Psoas muscle (tissue), 7 donors: ENCODE measurements at regions not wholly inside any gene's neighbourhood (a gene's known extent, or its start where the extent isn't known, plus 50 kb on each side); places are given as distances from the start of the nearest gene placed in this dataset.

Source experiments
- ATAC-seq, 4 donors: fragments of 200-7000 bp; cut with Tn5 transposase; one replicate each; pipeline ENCODE4 v1.9.1; 2020; ENCODE audit warnings: moderate library complexity in 3 of 4, mild to moderate bottlenecking in 2 of 4
- DNase-seq, 2 donors: peaks; one replicate each; pipeline ENCODE4 v3.0.0-alpha.2; 2020
- H3K27ac ChIP-seq: fragments of 200-600 bp; one replicate; pipeline ENCODE4 v1.8.0; 2022
- H3K27me3 ChIP-seq, 3 donors: fragments of 200-600 bp in 1 of 3; one replicate each; pipeline versions ENCODE4 v1.6.1 to v1.8.0; 2013 to 2022; ENCODE audit warnings: low read length in 2 of 3, mild to moderate bottlenecking in 2 of 3, moderate library complexity in 1 of 3; ENCODE audit not compliant: insufficient read depth in 3 of 3
- H3K36me3 ChIP-seq, 2 donors: fragments of 200-600 bp in 1 of 2; one replicate each; pipeline versions ENCODE4 v1.6.1 to v1.8.0; 2013 to 2022; ENCODE audit warnings: low read depth in 1 of 2, mild to moderate bottlenecking in 1 of 2, moderate library complexity in 1 of 2; ENCODE audit not compliant: insufficient read depth in 1 of 2
- H3K4me1 ChIP-seq: fragments of 200-600 bp; one replicate; pipeline ENCODE4 v1.8.0; 2022
- H3K4me3 ChIP-seq: fragments of 200-600 bp; one replicate; pipeline ENCODE4 v1.8.0; 2022; ENCODE audit warnings: mild to moderate bottlenecking
- H3K9me3 ChIP-seq: fragments of 200-600 bp; one replicate; pipeline ENCODE4 v1.8.0; 2022
- WGBS, 3 donors: extraction: QIAGEN DNeasy Blood & Tissue Kit; methylation state at CpG; one replicate each; pipeline versions ENCODE4 v1.1.6 to v1.1.7; 2013; 5-methylcytosine and 5-hydroxymethylcytosine counted together
- intact Hi-C, 2 donors: fragments of 100-400 bp; cut with DNase I; formaldehyde crosslinking; loops; one replicate each; pipeline versions ENCODE4 v1.11.0 to v1.14.2; 2022
- TF ChIP-seq, protein P1 (sequence below): fragments of 200-600 bp; IDR thresholded peaks from one replicate; pipeline ENCODE4 v1.8.0; 2022; ENCODE audit warnings: antibody characterized with exemption
- donor health status: healthy with polysubstance abuse.
- donor health status: DM: no; HTN: no; CAD: no; lungs with moderate emphysema.
- donor health status: Bipolar disorder and iron deficiency.
- donor health status: healthy.
- donor health status: DM: yes; HTN: yes; CAD: no.
- donor health status: DM: no; HTN: no; CAD: no.
- donor health status: DM: yes; HTN: yes; CAD: no.

DNA sequence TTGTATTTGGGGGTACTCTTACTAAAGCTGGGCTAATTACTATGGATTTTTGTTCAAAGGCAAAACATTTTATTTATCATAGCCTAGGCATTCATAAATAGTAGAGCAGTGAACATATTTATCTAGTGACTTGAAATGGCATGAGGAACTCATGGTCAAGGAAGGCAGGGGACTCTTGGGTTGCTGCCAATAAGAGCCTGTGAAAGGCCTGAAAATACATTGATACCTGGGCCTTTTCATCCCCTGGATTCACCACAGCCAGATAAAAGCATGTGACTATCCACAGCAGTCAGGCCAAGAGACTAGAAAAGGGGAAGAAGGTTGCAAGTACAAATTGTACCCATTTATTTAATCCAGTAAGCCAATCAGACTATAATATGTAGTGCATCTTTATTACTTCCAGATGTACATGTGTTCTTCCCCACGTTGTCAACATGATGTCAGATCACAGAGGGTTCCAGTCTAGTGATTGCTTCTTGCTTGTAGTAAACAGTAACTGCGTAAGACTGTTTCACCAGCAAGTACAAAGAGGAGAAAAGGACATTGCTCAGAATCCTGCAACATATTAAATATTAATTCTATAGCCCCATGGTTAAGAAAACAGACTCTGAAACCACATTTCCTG, 409.7 kb downstream of the NOVA1 start:
- no peak overlapping the region for H3K4me3 ChIP-seq
- TF ChIP-seq, protein P1, sequence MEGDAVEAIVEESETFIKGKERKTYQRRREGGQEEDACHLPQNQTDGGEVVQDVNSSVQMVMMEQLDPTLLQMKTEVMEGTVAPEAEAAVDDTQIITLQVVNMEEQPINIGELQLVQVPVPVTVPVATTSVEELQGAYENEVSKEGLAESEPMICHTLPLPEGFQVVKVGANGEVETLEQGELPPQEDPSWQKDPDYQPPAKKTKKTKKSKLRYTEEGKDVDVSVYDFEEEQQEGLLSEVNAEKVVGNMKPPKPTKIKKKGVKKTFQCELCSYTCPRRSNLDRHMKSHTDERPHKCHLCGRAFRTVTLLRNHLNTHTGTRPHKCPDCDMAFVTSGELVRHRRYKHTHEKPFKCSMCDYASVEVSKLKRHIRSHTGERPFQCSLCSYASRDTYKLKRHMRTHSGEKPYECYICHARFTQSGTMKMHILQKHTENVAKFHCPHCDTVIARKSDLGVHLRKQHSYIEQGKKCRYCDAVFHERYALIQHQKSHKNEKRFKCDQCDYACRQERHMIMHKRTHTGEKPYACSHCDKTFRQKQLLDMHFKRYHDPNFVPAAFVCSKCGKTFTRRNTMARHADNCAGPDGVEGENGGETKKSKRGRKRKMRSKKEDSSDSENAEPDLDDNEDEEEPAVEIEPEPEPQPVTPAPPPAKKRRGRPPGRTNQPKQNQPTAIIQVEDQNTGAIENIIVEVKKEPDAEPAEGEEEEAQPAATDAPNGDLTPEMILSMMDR: no peak
- no peak overlapping the region for H3K27ac ChIP-seq
- H3K36me3 ChIP-seq: no peaks in the 10 kb centered on the region
- no peaks in the 10 kb centered on the region for H3K9me3 ChIP-seq
- H3K4me1 ChIP-seq: no peaks in the 10 kb centered on the region
- H3K27me3 ChIP-seq: no peaks in the 10 kb centered on the region
- 51 to 67% (median 53%) methylated on average over 2 of the region's 2 CpGs for whole genome bisulfite sequencing, 3 donors
- intact Hi-C loops: no loop called here
- no peak for DNase-seq
- ATAC-seq: no peak

DNA sequence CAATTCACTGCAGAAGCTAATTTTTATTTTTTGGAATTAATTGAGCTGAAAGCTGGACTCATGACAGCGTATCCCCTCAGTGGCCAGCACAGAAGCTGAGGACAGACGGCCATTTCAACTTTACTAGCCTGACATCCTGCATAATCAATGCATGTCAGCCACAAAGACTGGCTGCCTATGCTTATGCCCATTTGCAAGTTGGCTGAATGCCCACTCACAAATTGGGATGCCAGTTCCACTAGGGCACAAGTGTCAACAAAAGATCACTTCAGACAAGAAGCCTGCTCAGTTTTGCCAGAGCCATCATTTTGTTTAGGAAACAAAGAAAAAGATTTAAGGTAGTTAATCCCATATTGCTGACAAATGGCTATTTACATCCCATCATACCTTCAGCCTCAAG, 417.6 kb downstream of the NOVA1 start:
- ATAC-seq: no peak
- H3K9me3 ChIP-seq: no peaks in the 10 kb centered on the region
- no peaks in the 10 kb centered on the region for H3K4me1 ChIP-seq
- no peak overlapping the region for H3K27ac ChIP-seq
- TF ChIP-seq, protein P1: no peak
- H3K4me3 ChIP-seq: no peak overlapping the region
- H3K36me3 ChIP-seq: no peaks in the 10 kb centered on the region
- intact Hi-C loops: no loop called here
- DNase-seq: no peak
- WGBS, 3 donors: 51 to 63% (median 58%) methylated on average over 2 of the region's 2 CpGs
- H3K27me3 ChIP-seq: no peaks in the 10 kb centered on the region

DNA sequence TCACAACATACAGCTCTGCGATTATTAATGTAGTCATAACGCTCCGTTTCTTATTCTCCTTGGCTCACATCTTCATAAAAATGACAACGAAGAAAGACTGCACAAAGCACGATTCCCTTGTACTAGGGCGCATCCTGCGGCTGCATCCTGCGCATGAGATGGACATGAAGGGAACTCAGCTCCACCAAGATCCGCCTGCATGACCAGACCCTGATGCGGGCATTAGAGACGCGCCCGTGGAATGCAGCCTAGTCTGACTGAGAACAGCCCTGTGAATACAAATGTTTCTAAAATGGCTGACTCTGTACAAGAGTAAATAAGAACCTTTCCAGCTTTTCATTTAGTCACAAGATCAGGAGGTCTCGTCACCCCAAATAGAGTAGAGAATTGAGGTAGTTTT, 422.2 kb downstream of the NOVA1 start:
- no peak for DNase-seq
- no peak for ATAC-seq
- 88 to 89% (median 89%) methylated on average over 14 of the region's 14 CpGs for WGBS, 3 donors
- no peak overlapping the region for H3K27ac ChIP-seq
- H3K4me1 ChIP-seq: no peaks in the 10 kb centered on the region
- no peaks in the 10 kb centered on the region for H3K9me3 ChIP-seq
- no peaks in the 10 kb centered on the region for H3K36me3 ChIP-seq
- H3K4me3 ChIP-seq: no peak overlapping the region
- no peaks in the 10 kb centered on the region for H3K27me3 ChIP-seq
- TF ChIP-seq, protein P1: no peak
- intact Hi-C loops: no loop called here

DNA sequence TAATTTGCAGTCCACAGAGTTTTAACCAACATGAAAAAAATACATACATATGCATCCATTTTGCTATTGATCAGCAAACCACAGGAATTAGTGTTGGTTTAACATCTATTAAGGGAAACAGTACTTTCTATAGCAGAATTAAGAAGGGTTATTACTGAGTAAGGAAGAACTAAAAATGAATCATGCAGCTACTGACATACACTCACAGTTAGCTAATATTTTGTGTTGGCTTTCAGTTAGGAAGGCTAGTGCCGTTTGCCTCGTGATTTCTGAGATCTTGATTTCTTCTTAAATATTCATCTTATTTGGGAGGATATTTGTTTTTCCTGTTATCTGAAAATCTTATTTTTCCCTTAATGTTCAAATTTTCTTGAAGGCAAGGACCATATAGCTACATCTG, 423.4 kb downstream of the NOVA1 start:
- Histone ChIP-seq H3K36me3 (no peaks in the 10 kb centered on the region), H3K27ac (no peak overlapping the region), H3K27me3 (no peaks in the 10 kb centered on the region), H3K4me3 (no peak overlapping the region), H3K9me3 (no peaks in the 10 kb centered on the region), H3K4me1 (no peaks in the 10 kb centered on the region)
- no peak for DNase-seq
- ATAC-seq: no peak
- 84 to 87% (median 86%) methylated on average over 2 of the region's 2 CpGs for WGBS, 3 donors
- TF ChIP-seq, protein P1: no peak
- intact Hi-C loops: no loop called here

DNA sequence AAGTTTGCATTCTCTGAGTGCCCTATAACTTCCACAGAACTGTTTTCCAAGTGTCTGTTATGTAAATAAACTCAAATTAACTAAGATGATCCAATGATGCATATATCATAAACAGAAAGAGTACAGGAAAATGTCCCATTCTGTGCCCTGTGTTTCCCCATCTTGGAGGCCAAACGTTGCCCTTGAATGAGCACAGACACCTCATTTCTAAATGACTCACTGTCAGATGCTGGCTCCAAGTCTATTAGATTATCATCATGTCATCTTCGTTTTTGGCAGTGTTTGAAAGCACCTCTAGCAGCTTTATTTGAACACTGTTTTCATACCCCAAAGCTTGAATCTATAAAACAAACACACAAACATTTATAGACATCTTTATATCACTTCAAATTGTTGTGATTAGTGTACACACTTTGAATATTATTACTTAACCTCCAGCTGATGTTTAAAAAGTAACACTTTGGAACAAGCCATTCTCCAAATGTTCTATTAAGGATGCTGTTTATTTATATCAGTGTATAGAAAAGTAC, 424.2 kb downstream of the NOVA1 start:
- intact Hi-C loops: no loop called here
- WGBS, 3 donors: 34 to 40% (median 38%) methylated on average over 2 of the region's 2 CpGs
- TF ChIP-seq, protein P1: no peak

More for the DNA sequence above, 424.2 kb downstream of the NOVA1 start:
- no peak for DNase-seq
- Histone ChIP-seq H3K4me1 (no peaks in the 10 kb centered on the region), H3K9me3 (no peaks in the 10 kb centered on the region), H3K27ac (no peak overlapping the region), H3K27me3 (no peaks in the 10 kb centered on the region), H3K36me3 (no peaks in the 10 kb centered on the region), H3K4me3 (no peak overlapping the region)
- ATAC-seq: no peak
